CD14-positive monocyte (primary cell): ENCODE measurements at regions not wholly inside any gene's neighbourhood (a gene's known extent, or its start where the extent isn't known, plus 50 kb on each side); places are given as distances from the start of the nearest gene placed in this dataset.

Source experiments
- DNase-seq, 3 donors: peaks; one replicate each; pipeline ENCODE4 v3.0.0-alpha.2; 2011 to 2022
- H2AFZ ChIP-seq: 2 replicates; pipeline ENCODE4 v1.6.0; 2012; ENCODE audit warnings: mild to moderate bottlenecking, low read depth, low read length, inconsistent platforms; ENCODE audit not compliant: insufficient read depth, poor library complexity, severe bottlenecking
- H3K27ac ChIP-seq, 2 donors: 1 replicate in 1 of 2; 2 replicates in 1 of 2; pipeline ENCODE4 v1.5.1; 2012 to 2013; ENCODE audit warnings: low read length in 2 of 2, control low read depth in 1 of 2, inconsistent platforms in 1 of 2, low read depth in 1 of 2, mild to moderate bottlenecking in 1 of 2
- H3K27me3 ChIP-seq, 2 donors: one replicate each; pipeline versions ENCODE4 v1.6.0 to v1.6.1; 2011 to 2013; ENCODE audit warnings: low read length in 2 of 2; ENCODE audit not compliant: control insufficient read depth in 2 of 2, insufficient read depth in 2 of 2
- H3K36me3 ChIP-seq, 2 donors: replicated peaks in 1 of 2; 1 replicate in 1 of 2; 2 replicates in 1 of 2; pipeline versions ENCODE4 v1.5.1 to v1.6.1; 2012 to 2013; ENCODE audit warnings: low read length in 2 of 2, control low read depth in 1 of 2, inconsistent platforms in 1 of 2, mild to moderate bottlenecking in 1 of 2; ENCODE audit not compliant: insufficient read depth in 2 of 2, control insufficient read depth in 1 of 2
- H3K4me1 ChIP-seq, 2 donors: 1 replicate in 1 of 2; 2 replicates in 1 of 2; pipeline versions ENCODE4 v1.5.1 to v1.6.1; 2012 to 2013; ENCODE audit warnings: low read length in 2 of 2, control low read depth in 1 of 2, inconsistent platforms in 1 of 2, mild to moderate bottlenecking in 1 of 2, moderate library complexity in 1 of 2; ENCODE audit not compliant: insufficient read depth in 2 of 2, control insufficient read depth in 1 of 2
- H3K4me2 ChIP-seq: replicated peaks from 2 replicates; pipeline ENCODE3; 2012; ENCODE audit warnings: low read length, moderate library complexity, mild to moderate bottlenecking; ENCODE audit not compliant: poor library complexity, severe bottlenecking; ENCODE audit errors: extremely low read depth
- H3K4me3 ChIP-seq, 3 experiments: fragments of 200-600 bp in 1 of 3; sonication (generic) in 1 of 3; replicated peaks in 1 of 3; 1 replicate in 2 of 3; 2 replicates in 1 of 3; pipeline ENCODE4 v1.5.1; 2011 to 2013; ENCODE audit warnings: low read length in 3 of 3, mild to moderate bottlenecking in 3 of 3, control low read depth in 2 of 3, low read depth in 2 of 3, inconsistent platforms in 1 of 3, moderate library complexity in 1 of 3
- H3K79me2 ChIP-seq: 2 replicates; pipeline ENCODE4 v1.6.0; 2012; ENCODE audit warnings: mild to moderate bottlenecking, control low read depth, inconsistent platforms, low read length, moderate library complexity; ENCODE audit not compliant: insufficient read depth
- H3K9ac ChIP-seq: 2 replicates; pipeline ENCODE4 v1.6.0; 2017; ENCODE audit warnings: low read length, mild to moderate bottlenecking; ENCODE audit not compliant: insufficient read depth, poor library complexity, severe bottlenecking
- H3K9me3 ChIP-seq, 2 donors: replicated peaks in 1 of 2; 1 replicate in 1 of 2; 2 replicates in 1 of 2; pipeline versions ENCODE4 v1.5.1 to v1.6.1; 2012 to 2013; ENCODE audit warnings: low read length in 2 of 2, control low read depth in 1 of 2; ENCODE audit not compliant: control insufficient read depth in 1 of 2, insufficient read depth in 1 of 2
- H4K20me1 ChIP-seq: 2 replicates; pipeline ENCODE4 v1.6.0; 2012; ENCODE audit warnings: mild to moderate bottlenecking, low read length, control low read depth, moderate library complexity; ENCODE audit not compliant: insufficient read depth
- H3K27ac Mint-ChIP-seq, 7 donors: one replicate each; pipeline ENCODE4 v1.8.0; 2020; ENCODE audit warnings: mild to moderate bottlenecking in 7 of 7, mixed read lengths in 7 of 7, moderate library complexity in 6 of 7, inconsistent platforms in 2 of 7
- H3K27me3 Mint-ChIP-seq, 3 donors: one replicate each; pipeline ENCODE4 v1.8.0; 2021 to 2022; ENCODE audit warnings: low read depth in 3 of 3, mild to moderate bottlenecking in 3 of 3, mixed read lengths in 3 of 3, moderate library complexity in 3 of 3, inconsistent platforms in 1 of 3
- H3K36me3 Mint-ChIP-seq, 2 donors: one replicate each; pipeline ENCODE4 v1.8.0; 2020; ENCODE audit warnings: mixed read lengths in 2 of 2, inconsistent platforms in 1 of 2, mild to moderate bottlenecking in 1 of 2
- H3K4me1 Mint-ChIP-seq: one replicate; pipeline ENCODE4 v1.8.0; 2020; ENCODE audit warnings: mild to moderate bottlenecking, mixed read lengths
- H3K4me3 Mint-ChIP-seq, 2 donors: one replicate each; pipeline ENCODE4 v1.8.0; 2020; ENCODE audit warnings: mild to moderate bottlenecking in 2 of 2, mixed read lengths in 2 of 2, moderate library complexity in 1 of 2
- H3K9me3 Mint-ChIP-seq, 7 donors: one replicate each; pipeline ENCODE4 v1.8.0; 2020 to 2022; ENCODE audit warnings: mixed read lengths in 7 of 7, mild to moderate bottlenecking in 6 of 7, moderate library complexity in 6 of 7, inconsistent platforms in 2 of 7
- CTCF ChIP-seq: fragments of 200-600 bp; IDR thresholded peaks from one replicate; pipeline ENCODE4 v1.8.0; 2022; ENCODE audit warnings: antibody characterized with exemption, mild to moderate bottlenecking
- WGBS: methylation state at CpG from one replicate; pipeline ENCODE4 v1.1.5; 2013; ENCODE audit warnings: missing lambda C conversion rate; ENCODE audit not compliant: insufficient coverage; 5-methylcytosine and 5-hydroxymethylcytosine counted together
- intact Hi-C, 2 donors: fragments of 100-400 bp; cut with micrococcal nuclease; formaldehyde crosslinking; loops; one replicate each; pipeline versions ENCODE4 v1.15.0 to v1.15.1; 2023

- Mint-ChIP-seq H3K4me1 (peaks cover 19% of the 10 kb centered on the region), H3K36me3 (no peaks in the 10 kb centered on the region), H3K9me3 (no peaks in the 10 kb centered on the region), H3K4me3 (peak overlapping the region in 1 of 2 donors; percentile 21), H3K27ac (no peak overlapping the region), H3K27me3 (peaks cover 11 to 21% (median 16%) of the 10 kb centered on the region in 3 donors)
- Histone ChIP-seq H3K27ac (no peak overlapping the region), H4K20me1 (no peaks in the 10 kb centered on the region), H3K4me2 (no peak overlapping the region), H3K4me1 (peaks cover 6 to 25% of the 10 kb centered on the region in 2 donors), H3K79me2 (no peaks in the 10 kb centered on the region), H3K36me3 (no peaks in the 10 kb centered on the region), H3K27me3 (no peaks in the 10 kb centered on the region), H3K4me3 (no peak overlapping the region), H2AFZ (no peak overlapping the region), H3K9ac (no peak overlapping the region), H3K9me3 (no peaks in the 10 kb centered on the region)
- DNase-seq: no peak
- intact Hi-C loops: no loop called here
- 80% methylated on average over 5 of the region's 10 CpGs for WGBS
- TF ChIP-seq CTCF: no peak
Measured at GRCh38 chr16:14366974-14367707, 262.9 kb downstream of the PARN start.

- peak overlapping the region in 1 of 7 donors; percentile 9 for H3K27ac Mint-ChIP-seq
- no peak overlapping the region for H2AFZ ChIP-seq
- no peaks in the 10 kb centered on the region for H3K79me2 ChIP-seq
- 88% methylated on average over 6 of the region's 7 CpGs for WGBS
- H3K36me3 ChIP-seq: no peaks in the 10 kb centered on the region
- peaks cover 13 to 19% (median 16%) of the 10 kb centered on the region in 3 donors for H3K27me3 Mint-ChIP-seq
- H3K4me3 ChIP-seq: no peak overlapping the region
- H3K27ac ChIP-seq: no peak overlapping the region
- peaks cover 19% of the 10 kb centered on the region for H3K4me1 Mint-ChIP-seq
- H4K20me1 ChIP-seq: no peaks in the 10 kb centered on the region
- H3K9ac ChIP-seq: no peak overlapping the region
- H3K9me3 Mint-ChIP-seq: no peaks in the 10 kb centered on the region
- no peak for TF ChIP-seq CTCF
- H3K4me3 Mint-ChIP-seq: no peak overlapping the region
- no peak for DNase-seq
- peaks cover 6 to 25% of the 10 kb centered on the region in 2 donors for H3K4me1 ChIP-seq
- no peaks in the 10 kb centered on the region for H3K27me3 ChIP-seq
- H3K4me2 ChIP-seq: no peak overlapping the region
- no peaks in the 10 kb centered on the region for H3K9me3 ChIP-seq
- intact Hi-C loops: no loop called here
- H3K36me3 Mint-ChIP-seq: no peaks in the 10 kb centered on the region
Measured at GRCh38 chr16:14366447-14366846, 263.6 kb downstream of the PARN start.
